ENCODE measurements at regions not wholly inside any gene's neighbourhood (a gene's known extent, or its start where the extent isn't known, plus 50 kb on each side); places are given as distances from the start of the nearest gene placed in this dataset.

- ChIA-PET POLR2A (ENCODE audit: low non-redundant PET) (no interaction called here), CTCF (no interaction called here)
Observed at GRCh38 chr18:26794230-26795101, 71.0 kb downstream of the AQP4 start.

GRCh38 chr18:26792661-26793060, 72.8 kb downstream of the AQP4 start:
- H3K27ac ChIP-seq, result no peak overlapping the region
- no peak for TF ChIP-seq CTCF (conservative IDR thresholded peaks at IDR 0.05; ENCODE audit: low read depth)
- POLR2A ChIA-PET (ENCODE audit: low non-redundant PET), result no interaction called here
- CTCF ChIA-PET, result no interaction called here
- DNase-seq (ENCODE audit: low spot score), result no peak

More at GRCh38 chr18:26794230-26795101, 71.0 kb downstream of the AQP4 start:
- no peak for TF ChIP-seq CTCF (conservative IDR thresholded peaks at IDR 0.05; ENCODE audit: low read depth)
- no peak for DNase-seq (ENCODE audit: low spot score)
- H3K27ac ChIP-seq, result no peak overlapping the region

- peak; percentile 51 for DNase-seq (ENCODE audit: low spot score)
- TF ChIP-seq CTCF (conservative IDR thresholded peaks at IDR 0.05; ENCODE audit: low read depth), result no peak
- ChIA-PET CTCF (no interaction called here), POLR2A (ENCODE audit: low non-redundant PET) (no interaction called here)
- H3K27ac ChIP-seq, result no peak overlapping the region
Observed at GRCh38 chr18:26791676-26792075, 73.8 kb downstream of the AQP4 start.

GRCh38 chr18:26784599-26784998, 80.9 kb downstream of the AQP4 start:
- H3K27ac ChIP-seq, result no peak overlapping the region
- ChIA-PET CTCF (no interaction called here), POLR2A (ENCODE audit: low non-redundant PET) (no interaction called here)
- TF ChIP-seq CTCF (conservative IDR thresholded peaks at IDR 0.05; ENCODE audit: low read depth), result no peak
- no peak for DNase-seq (ENCODE audit: low spot score)

GRCh38 chr18:26783170-26783569, 82.3 kb downstream of the AQP4 start:
- POLR2A ChIA-PET (ENCODE audit: low non-redundant PET), result no interaction called here
- DNase-seq (ENCODE audit: low spot score), result no peak
- H3K27ac ChIP-seq, result no peak overlapping the region
- CTCF ChIA-PET, result no interaction called here
- TF ChIP-seq CTCF (conservative IDR thresholded peaks at IDR 0.05; ENCODE audit: low read depth), result no peak

- H3K27ac ChIP-seq, result no peak overlapping the region
- ChIA-PET POLR2A (ENCODE audit: low non-redundant PET) (no interaction called here), CTCF (no interaction called here)
- DNase-seq (ENCODE audit: low spot score), result no peak
- TF ChIP-seq CTCF (conservative IDR thresholded peaks at IDR 0.05; ENCODE audit: low read depth), result no peak
Observed at GRCh38 chr18:26780520-26781325, 84.8 kb downstream of the AQP4 start.
